ENCODE measurements at regions not wholly inside any gene's neighbourhood (a gene's known extent, or its start where the extent isn't known, plus 50 kb on each side); places are given as distances from the start of the nearest gene placed in this dataset.

DNA sequence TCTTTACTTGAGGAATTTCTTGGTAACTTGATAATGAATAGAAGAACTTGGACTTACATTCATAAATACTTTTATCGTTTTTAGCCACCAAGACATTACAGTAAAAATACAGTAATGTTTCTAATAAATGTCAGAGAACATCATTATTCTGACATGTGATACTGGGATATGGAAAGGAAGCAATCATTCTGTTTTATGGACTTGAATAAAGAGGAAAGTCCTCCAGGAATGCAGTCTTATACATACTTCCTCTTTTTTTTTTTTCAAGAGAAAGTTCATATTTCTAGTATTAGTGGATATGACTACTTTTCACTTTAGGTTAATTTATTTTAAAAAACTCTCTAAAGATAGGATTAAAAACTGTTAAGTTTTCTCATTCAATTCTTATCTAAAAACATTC is 220.0 kb upstream of the SEMA3C start:
- Histone ChIP-seq H3K4me3 (ENCODE audit: low read depth, low read length) (no peak overlapping the region), H3K9ac (ENCODE audit: low read length) (no peak overlapping the region), H3K27ac (ENCODE audit: low read depth, low read length) (no peak overlapping the region), H3K4me1 (ENCODE audit: control insufficient read depth, insufficient read depth, low read length) (no peaks in the 10 kb centered on the region), H3K9me3 (ENCODE audit: control insufficient read depth, insufficient read depth, low read depth, low read length) (peaks cover 2% of the 10 kb centered on the region; the same call in 1 of the 2 replicates), H3K36me3 (ENCODE audit: control insufficient read depth, insufficient read depth, low read length) (no peaks in the 10 kb centered on the region), H3K27me3 (ENCODE audit: control insufficient read depth, insufficient read depth, low read length) (no peaks in the 10 kb centered on the region)

DNA sequence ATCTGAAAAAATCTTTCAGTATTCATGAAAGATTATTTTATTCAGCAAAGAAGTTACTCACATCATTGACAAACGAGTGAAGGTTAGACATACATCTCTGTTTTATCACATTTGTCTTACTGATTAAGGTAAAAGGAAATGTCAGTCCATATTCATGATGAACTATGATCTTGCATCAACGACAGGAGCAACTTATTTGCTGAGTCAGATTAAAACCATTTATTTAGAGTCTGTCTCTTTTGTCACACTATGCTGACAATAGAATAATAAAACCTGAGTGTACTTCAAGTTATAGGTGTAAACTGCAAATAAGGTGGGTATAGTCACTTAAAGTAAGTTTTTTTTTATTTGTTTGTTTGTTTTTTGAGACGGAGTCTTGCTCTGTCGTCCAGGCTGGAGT is 216.5 kb upstream of the SEMA3C start:
- Histone ChIP-seq H3K27me3 (ENCODE audit: control insufficient read depth, insufficient read depth, low read length) (no peaks in the 10 kb centered on the region), H3K27ac (ENCODE audit: low read depth, low read length) (no peak overlapping the region), H3K4me1 (ENCODE audit: control insufficient read depth, insufficient read depth, low read length) (no peaks in the 10 kb centered on the region), H3K9me3 (ENCODE audit: control insufficient read depth, insufficient read depth, low read depth, low read length) (peaks cover 2% of the 10 kb centered on the region; the same call in 1 of the 2 replicates), H3K36me3 (ENCODE audit: control insufficient read depth, insufficient read depth, low read length) (no peaks in the 10 kb centered on the region), H3K4me3 (ENCODE audit: low read depth, low read length) (no peak overlapping the region), H3K9ac (ENCODE audit: low read length) (no peak overlapping the region)

DNA sequence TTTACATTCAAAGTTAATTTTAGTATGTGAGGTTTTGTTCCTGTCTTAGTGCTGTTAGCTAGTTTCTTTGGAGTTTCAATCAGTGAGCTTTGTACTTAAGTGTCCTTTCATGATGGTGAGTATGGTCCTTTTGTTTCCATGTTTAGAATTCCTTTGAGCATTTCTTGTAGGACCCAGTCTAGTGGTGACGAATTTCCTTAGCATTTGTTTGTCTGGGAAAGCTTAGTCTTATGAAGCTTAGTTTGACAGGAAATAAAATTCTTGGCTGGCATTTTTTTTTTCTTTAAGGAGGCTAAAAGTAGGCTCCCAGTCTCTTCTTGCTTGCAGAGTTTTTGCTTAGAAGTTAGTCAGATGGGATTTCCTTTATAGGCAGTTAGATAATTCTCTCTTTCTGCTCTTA is 209.2 kb upstream of the SEMA3C start:
- no peak overlapping the region for H3K9ac ChIP-seq (ENCODE audit: low read length)
- H3K27me3 ChIP-seq (ENCODE audit: control insufficient read depth, insufficient read depth, low read length), result no peaks in the 10 kb centered on the region
- H3K36me3 ChIP-seq (ENCODE audit: control insufficient read depth, insufficient read depth, low read length), result no peaks in the 10 kb centered on the region
- no peak overlapping the region for H3K4me3 ChIP-seq (ENCODE audit: low read depth, low read length)
- no peaks in the 10 kb centered on the region for H3K4me1 ChIP-seq (ENCODE audit: control insufficient read depth, insufficient read depth, low read length)
- H3K27ac ChIP-seq (ENCODE audit: low read depth, low read length), result no peak overlapping the region
- H3K9me3 ChIP-seq (ENCODE audit: control insufficient read depth, insufficient read depth, low read depth, low read length), result peaks cover 5% of the 10 kb centered on the region

DNA sequence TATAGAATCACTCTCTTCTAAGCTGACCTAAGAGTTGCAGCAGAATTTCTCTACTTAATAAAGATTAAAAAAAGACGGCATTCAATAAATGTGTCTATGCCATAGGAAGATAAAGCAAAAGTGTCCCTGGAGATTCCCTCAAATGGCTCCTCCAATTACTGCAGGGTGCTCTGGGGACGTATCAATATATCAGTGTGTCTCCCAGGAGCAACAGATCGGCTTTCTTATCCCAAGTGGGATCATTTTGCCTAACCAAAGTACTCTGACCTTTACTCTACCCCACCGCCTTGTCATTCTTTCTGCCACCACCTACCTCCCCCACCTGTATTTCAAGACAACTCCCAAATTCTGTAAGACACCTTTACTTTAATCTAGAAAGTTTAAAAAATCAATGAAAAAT is 202.0 kb upstream of the SEMA3C start:
- H3K27ac ChIP-seq (ENCODE audit: low read depth, low read length), result no peak overlapping the region

DNA sequence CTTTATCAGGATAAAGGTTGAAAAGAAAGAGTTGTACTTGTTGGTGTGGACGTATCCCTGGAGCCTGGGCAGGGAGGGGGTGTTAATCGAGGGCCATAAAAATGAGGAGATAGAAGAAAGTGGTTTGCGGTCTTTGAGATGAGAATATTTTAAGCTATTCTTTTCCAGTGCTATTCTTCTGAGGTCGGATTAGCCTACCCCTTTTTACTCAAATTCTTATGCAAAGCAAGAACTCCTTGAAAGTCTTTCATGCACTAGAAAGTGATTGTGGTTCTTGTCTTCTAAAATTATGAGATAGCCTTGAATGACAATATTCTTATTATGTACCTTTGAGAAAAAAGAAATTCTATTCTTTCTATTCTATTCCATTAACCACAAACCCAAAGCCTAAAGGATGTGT is 201.3 kb upstream of the SEMA3C start:
- no peaks in the 10 kb centered on the region for H3K27me3 ChIP-seq (ENCODE audit: control insufficient read depth, insufficient read depth, low read length)
- H3K4me3 ChIP-seq (ENCODE audit: low read depth, low read length), result no peak overlapping the region
- no peak overlapping the region for H3K27ac ChIP-seq (ENCODE audit: low read depth, low read length)
- peaks cover 5% of the 10 kb centered on the region; the same call in 1 of the 2 replicates for H3K4me1 ChIP-seq (ENCODE audit: control insufficient read depth, insufficient read depth, low read length)
- H3K9me3 ChIP-seq (ENCODE audit: control insufficient read depth, insufficient read depth, low read depth, low read length), result no peaks in the 10 kb centered on the region
- H3K9ac ChIP-seq (ENCODE audit: low read length), result no peak overlapping the region
- no peaks in the 10 kb centered on the region for H3K36me3 ChIP-seq (ENCODE audit: control insufficient read depth, insufficient read depth, low read length)

More for the DNA sequence above, 202.0 kb upstream of the SEMA3C start:
- no peak overlapping the region for H3K4me3 ChIP-seq (ENCODE audit: low read depth, low read length)
- H3K27me3 ChIP-seq (ENCODE audit: control insufficient read depth, insufficient read depth, low read length), result no peaks in the 10 kb centered on the region
- H3K4me1 ChIP-seq (ENCODE audit: control insufficient read depth, insufficient read depth, low read length), result peaks cover 5% of the 10 kb centered on the region; the same call in 1 of the 2 replicates
- H3K9me3 ChIP-seq (ENCODE audit: control insufficient read depth, insufficient read depth, low read depth, low read length), result no peaks in the 10 kb centered on the region
- no peaks in the 10 kb centered on the region for H3K36me3 ChIP-seq (ENCODE audit: control insufficient read depth, insufficient read depth, low read length)
- H3K9ac ChIP-seq (ENCODE audit: low read length), result no peak overlapping the region

DNA sequence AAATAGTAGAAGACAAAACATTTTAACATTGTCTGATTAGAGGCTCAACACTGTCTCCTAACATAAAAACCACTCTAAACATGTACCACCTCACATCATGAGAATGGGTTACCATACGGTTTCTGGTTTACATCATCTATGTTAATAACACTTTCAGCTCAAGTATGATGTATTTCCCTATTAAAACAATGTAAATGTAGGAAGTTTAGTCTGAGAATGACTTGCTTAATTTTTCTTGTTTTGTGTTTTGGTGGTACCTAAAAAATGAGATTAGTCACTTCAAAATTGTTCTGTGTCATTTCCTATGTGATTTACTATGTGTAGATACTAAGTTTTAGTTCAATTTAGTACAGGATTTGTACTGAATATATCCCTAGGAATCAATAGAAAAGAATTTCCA is 195.8 kb upstream of the SEMA3C start:
- no peak overlapping the region for H3K27ac ChIP-seq (ENCODE audit: low read depth, low read length)

DNA sequence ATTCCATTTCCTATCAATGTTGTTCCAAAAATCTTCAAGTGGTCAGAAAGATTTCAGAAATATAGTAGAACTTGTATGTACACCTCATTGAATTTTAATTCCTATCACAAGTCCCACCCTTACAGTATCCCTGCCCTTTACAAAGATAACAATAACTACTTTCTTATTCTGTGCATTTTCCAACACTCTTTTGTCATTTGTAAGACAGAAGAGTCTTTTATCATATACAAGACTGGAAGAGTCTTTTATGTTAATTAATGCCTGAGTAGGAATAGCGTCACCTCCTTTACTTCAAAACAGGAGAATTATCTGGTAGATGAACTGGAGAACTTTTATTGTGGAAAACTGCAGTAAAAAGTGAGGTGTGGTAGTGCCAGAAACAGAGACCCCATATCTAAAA is 193.9 kb upstream of the SEMA3C start:
- Histone ChIP-seq H3K9me3 (ENCODE audit: control insufficient read depth, insufficient read depth, low read depth, low read length) (no peaks in the 10 kb centered on the region), H3K36me3 (ENCODE audit: control insufficient read depth, insufficient read depth, low read length) (no peaks in the 10 kb centered on the region), H3K4me3 (ENCODE audit: low read depth, low read length) (no peak overlapping the region), H3K4me1 (ENCODE audit: control insufficient read depth, insufficient read depth, low read length) (0 out of 2 replicates have a peak, but pooled peaks cover 4% of the 10 kb centered on the region), H3K27ac (ENCODE audit: low read depth, low read length) (no peak overlapping the region), H3K9ac (ENCODE audit: low read length) (no peak overlapping the region), H3K27me3 (ENCODE audit: control insufficient read depth, insufficient read depth, low read length) (no peaks in the 10 kb centered on the region)

More for the DNA sequence above, 195.8 kb upstream of the SEMA3C start:
- Histone ChIP-seq H3K4me3 (ENCODE audit: low read depth, low read length) (no peak overlapping the region), H3K4me1 (ENCODE audit: control insufficient read depth, insufficient read depth, low read length) (0 out of 2 replicates have a peak, but pooled peaks cover 4% of the 10 kb centered on the region), H3K9ac (ENCODE audit: low read length) (no peak overlapping the region), H3K27me3 (ENCODE audit: control insufficient read depth, insufficient read depth, low read length) (no peaks in the 10 kb centered on the region), H3K36me3 (ENCODE audit: control insufficient read depth, insufficient read depth, low read length) (no peaks in the 10 kb centered on the region), H3K9me3 (ENCODE audit: control insufficient read depth, insufficient read depth, low read depth, low read length) (no peaks in the 10 kb centered on the region)

DNA sequence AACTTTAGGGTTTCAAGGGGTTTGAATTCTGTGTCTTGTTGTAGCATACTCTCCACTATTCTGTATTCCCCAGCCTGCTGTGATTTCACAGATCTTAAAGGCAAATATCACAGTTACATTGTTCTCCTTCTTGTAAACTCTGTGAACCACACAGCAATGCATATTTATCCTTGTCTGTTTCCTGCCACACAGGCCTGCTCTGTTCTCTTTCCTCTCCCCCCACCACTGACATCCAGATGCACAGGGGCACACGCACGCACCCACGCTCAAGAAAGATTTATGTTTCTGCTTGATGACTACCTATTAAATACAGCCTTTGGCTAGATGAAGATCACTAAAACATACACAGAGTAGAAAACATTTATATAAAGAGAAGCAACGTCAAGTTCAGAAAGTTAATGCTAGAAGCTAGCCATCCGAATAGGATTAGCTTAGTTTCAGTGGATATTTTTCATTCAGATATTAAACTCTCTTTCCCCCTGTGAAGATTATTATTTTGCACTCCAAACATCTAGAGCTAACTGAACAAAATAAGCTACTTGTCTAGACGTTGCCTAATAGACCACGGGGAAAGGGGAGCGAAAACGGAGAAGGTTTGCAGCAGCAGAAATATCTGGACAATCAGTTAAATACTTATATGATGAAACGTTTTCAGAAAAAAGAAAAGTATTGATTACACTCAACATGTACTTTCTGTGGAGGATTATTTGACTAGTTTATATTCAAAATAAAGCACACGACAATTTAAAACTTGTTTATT is 193.1 kb upstream of the SEMA3C start:
- Histone ChIP-seq H3K27ac (ENCODE audit: low read depth, low read length) (no peak overlapping the region), H3K4me3 (ENCODE audit: low read depth, low read length) (no peak overlapping the region), H3K9me3 (ENCODE audit: control insufficient read depth, insufficient read depth, low read depth, low read length) (no peaks in the 10 kb centered on the region), H3K36me3 (ENCODE audit: control insufficient read depth, insufficient read depth, low read length) (no peaks in the 10 kb centered on the region), H3K4me1 (ENCODE audit: control insufficient read depth, insufficient read depth, low read length) (0 out of 2 replicates have a peak, but pooled peaks cover 4% of the 10 kb centered on the region), H3K9ac (ENCODE audit: low read length) (no peak overlapping the region), H3K27me3 (ENCODE audit: control insufficient read depth, insufficient read depth, low read length) (no peaks in the 10 kb centered on the region)

DNA sequence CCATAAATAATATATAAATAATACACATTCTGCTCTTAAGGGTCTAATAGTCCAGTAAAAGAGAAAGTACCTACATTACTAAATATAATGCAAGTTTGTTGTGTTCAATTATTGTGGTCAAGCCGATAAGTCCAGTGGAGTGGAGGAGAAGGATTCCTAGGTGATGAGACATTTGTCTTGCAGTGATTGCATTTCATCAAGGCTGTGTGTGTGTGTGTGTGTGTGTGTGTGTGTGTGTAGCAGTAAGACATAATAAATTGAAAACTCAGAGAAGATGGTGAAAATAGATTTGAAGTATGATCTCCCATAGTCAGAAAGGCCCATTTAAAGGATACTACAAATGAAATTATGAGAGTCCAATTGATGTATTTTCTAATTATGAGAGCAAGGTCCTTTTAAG is 192.5 kb upstream of the SEMA3C start:
- Histone ChIP-seq H3K4me1 (ENCODE audit: control insufficient read depth, insufficient read depth, low read length) (0 out of 2 replicates have a peak, but pooled peaks cover 4% of the 10 kb centered on the region), H3K36me3 (ENCODE audit: control insufficient read depth, insufficient read depth, low read length) (no peaks in the 10 kb centered on the region), H3K9me3 (ENCODE audit: control insufficient read depth, insufficient read depth, low read depth, low read length) (no peaks in the 10 kb centered on the region), H3K27me3 (ENCODE audit: control insufficient read depth, insufficient read depth, low read length) (no peaks in the 10 kb centered on the region), H3K9ac (ENCODE audit: low read length) (no peak overlapping the region), H3K27ac (ENCODE audit: low read depth, low read length) (no peak overlapping the region), H3K4me3 (ENCODE audit: low read depth, low read length) (no peak overlapping the region)

DNA sequence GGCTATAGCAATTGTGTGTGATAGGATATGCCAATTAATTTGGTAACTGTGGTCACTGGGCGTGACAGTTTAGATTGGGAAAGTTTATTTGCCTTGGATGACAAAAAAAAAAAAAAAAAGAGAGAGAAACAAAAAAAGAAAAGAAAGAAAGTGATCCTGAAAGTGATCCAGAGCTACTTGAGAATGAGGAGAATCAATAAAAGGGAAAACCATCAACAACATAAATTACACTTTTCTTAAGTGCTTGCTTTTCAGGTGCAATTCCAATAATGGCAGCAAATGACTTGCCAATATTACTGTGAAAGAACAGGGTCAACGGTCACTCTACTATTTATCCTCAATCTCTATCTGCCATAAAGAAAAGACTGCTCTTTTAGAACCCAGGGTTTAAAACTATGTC is 191.8 kb upstream of the SEMA3C start:
- H3K4me1 ChIP-seq (ENCODE audit: control insufficient read depth, insufficient read depth, low read length), result 0 out of 2 replicates have a peak, but pooled peaks cover 4% of the 10 kb centered on the region
- H3K4me3 ChIP-seq (ENCODE audit: low read depth, low read length), result no peak overlapping the region
- no peaks in the 10 kb centered on the region for H3K9me3 ChIP-seq (ENCODE audit: control insufficient read depth, insufficient read depth, low read depth, low read length)
- H3K27ac ChIP-seq (ENCODE audit: low read depth, low read length), result no peak overlapping the region
- H3K9ac ChIP-seq (ENCODE audit: low read length), result no peak overlapping the region
- no peaks in the 10 kb centered on the region for H3K27me3 ChIP-seq (ENCODE audit: control insufficient read depth, insufficient read depth, low read length)
- H3K36me3 ChIP-seq (ENCODE audit: control insufficient read depth, insufficient read depth, low read length), result no peaks in the 10 kb centered on the region

DNA sequence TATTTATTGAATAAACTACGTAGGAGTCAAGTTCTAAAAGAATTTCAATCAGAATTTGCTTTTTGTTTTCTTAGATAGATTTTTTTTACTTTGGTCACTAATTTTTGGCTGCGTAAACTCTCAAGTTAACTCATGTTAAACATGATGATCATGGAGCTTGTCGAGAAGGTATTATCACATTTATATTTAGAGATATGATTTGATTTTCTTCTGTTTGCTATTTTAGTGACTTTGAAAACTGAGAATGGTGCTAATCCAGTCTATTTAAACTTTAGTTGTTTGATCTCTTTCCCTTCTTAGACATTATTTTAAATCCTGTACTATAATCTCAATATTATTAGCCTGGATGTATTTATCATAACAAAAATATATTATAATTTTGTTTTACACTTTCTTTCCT is 179.4 kb upstream of the SEMA3C start:
- Histone ChIP-seq H3K4me1 (ENCODE audit: control insufficient read depth, insufficient read depth, low read length) (no peaks in the 10 kb centered on the region), H3K9me3 (ENCODE audit: control insufficient read depth, insufficient read depth, low read depth, low read length) (no peaks in the 10 kb centered on the region), H3K27me3 (ENCODE audit: control insufficient read depth, insufficient read depth, low read length) (no peaks in the 10 kb centered on the region), H3K9ac (ENCODE audit: low read length) (no peak overlapping the region), H3K27ac (ENCODE audit: low read depth, low read length) (no peak overlapping the region), H3K4me3 (ENCODE audit: low read depth, low read length) (no peak overlapping the region), H3K36me3 (ENCODE audit: control insufficient read depth, insufficient read depth, low read length) (no peaks in the 10 kb centered on the region)

Data from HUES6 (cell line).